ENCODE measurements at regions not wholly inside any gene's neighbourhood (a gene's known extent, or its start where the extent isn't known, plus 50 kb on each side); places are given as distances from the start of the nearest gene placed in this dataset.
"Not testable (repeated sequence)": the region's sequence is repeated elsewhere in the genome, so short reads cannot be mapped to it uniquely, and the experiment has no call there.

GRCh38 chr6:74408844-74409243, 712.8 kb downstream of the CD109 start:
- DNase-seq (ENCODE audit: low read depth) = no peak

DNA sequence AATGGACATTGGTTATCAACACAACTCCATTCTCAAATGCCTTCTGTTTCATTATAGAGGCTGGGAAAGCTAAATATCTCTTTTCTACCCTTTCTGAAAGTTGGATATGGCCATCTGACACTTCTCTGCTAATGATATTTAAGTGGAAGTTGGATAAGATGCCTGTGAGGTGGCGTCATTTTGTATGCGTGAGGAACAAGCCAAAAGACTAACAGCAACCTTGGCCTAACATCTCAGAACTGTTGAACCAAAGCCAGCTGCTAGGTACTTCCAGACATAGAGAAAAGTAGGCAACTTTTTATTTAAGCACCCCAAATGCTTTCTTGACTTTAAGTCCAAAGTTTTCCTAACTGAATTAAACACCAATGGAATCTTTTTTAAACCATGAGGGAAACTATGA, 708.4 kb downstream of the CD109 start:
- no peak for DNase-seq (ENCODE audit: low read depth)

- no peak for DNase-seq (ENCODE audit: low read depth)
Observed at GRCh38 chr6:74402781-74403180, 706.8 kb downstream of the CD109 start.

DNA sequence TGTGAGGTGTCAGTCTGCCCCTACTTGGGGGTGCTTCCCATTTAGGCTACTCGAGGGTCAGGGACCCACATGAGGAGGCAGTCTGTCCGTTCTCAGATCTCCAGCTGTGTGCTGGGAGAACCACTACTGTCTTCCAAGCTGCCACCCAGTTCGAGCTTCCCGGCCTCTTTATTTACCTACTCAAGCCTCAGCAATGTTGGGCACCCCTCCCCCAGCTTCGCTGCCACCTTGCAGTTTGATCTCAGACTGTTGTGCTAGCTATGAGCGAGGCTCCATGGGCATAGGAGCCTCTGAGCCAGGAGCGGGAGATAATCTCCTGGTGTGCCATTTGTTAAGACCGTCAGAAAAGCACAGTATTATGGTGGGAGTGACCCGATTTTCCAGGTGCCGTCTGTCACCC, 682.4 kb downstream of the CD109 start:
- DNase-seq (ENCODE audit: low read depth) = not testable (repeated sequence)

- peak; percentile 63 for DNase-seq (ENCODE audit: low read depth)
Observed at GRCh38 chr6:74369556-74369993, 673.6 kb downstream of the CD109 start.

- DNase-seq (ENCODE audit: low read depth) = no peak
Observed at GRCh38 chr6:74368746-74369145, 672.7 kb downstream of the CD109 start.

DNA sequence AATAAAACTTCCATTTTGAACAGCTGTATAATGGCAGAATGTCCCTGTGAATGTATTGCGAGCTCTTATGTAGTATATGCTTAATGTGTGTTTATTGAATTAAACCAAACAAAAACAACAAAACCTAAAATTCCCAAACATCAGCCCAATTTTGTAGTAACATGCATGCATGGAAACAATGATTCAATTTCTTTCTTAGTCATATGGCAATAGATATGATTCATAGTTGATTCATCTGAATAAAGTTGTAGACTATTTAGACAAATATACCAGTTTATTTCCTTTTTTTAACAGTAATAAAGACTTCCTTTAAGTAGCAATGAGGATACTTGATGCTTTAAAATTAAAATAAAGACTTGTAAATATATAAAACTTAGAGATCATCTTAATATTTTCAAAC, 670.6 kb downstream of the CD109 start:
- peak; percentile 41 for DNase-seq (ENCODE audit: low read depth)

DNA sequence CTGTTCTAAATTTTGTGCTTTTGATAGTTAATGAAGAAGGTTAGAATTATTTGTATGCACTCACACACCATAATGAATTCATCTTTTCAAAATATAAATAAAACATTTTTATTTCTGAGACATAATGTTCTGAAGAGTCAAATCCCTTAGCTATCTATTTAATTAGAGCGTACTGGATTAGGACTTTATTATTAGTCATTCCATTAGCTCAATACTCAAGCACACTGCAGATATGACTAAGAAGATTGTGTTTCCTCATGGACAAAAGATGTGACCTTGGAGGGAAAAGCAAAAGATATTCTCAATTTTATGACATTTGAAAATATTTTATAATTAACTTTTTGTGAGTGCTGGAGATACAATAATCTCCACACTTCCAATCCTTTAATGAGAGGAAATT, 666.4 kb downstream of the CD109 start:
- DNase-seq (ENCODE audit: low read depth) = no peak

GRCh38 chr6:74357321-74357720, 661.3 kb downstream of the CD109 start:
- peak; percentile 29 for DNase-seq (ENCODE audit: low read depth)

DNA sequence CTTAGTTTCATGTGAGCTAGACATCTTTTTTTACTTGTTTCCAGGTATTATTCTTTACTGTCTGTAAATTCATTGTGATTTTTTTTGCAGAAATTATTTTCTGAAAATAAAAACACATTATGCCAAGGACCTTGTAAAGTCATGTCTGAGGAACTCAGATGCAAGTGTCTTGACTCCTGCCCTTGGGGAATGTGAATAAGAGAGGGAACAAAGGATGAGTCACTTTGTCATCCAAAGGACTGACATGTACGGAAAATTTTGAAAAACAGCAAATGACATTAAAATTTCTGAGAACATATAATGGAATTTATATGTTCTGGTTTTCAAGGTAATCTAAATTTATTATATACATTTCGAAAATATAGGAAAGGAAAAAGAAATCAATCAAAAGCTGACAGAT, 660.4 kb downstream of the CD109 start:
- DNase-seq (ENCODE audit: low read depth) = no peak

DNA sequence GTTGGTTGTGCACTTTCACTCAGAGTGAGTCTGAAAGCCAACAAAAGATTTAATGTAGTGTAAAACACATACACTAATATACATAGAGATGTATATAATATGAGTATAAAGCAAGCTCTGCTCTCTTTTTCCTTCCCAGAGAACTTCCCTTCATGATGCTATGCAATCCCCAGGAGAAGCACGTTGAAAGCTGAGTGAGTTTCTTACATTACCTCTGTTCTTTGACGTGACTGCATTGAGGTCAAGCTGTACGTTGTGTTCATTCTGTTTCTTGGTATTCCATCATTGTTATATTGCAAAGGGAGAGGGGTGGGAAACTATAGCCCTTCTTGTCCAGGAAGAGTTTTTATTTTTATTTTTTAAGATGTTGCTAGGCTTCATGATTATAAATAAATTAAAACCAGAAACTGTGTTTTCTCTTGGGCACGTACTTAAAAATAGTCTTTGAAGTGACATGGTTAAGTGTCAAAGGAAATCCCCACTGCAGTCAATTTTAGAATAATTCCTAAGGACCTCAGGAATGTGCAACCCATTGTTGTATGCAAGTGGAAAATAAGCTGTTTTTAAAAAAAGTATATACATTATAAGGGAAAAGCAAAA, 651.0 kb downstream of the CD109 start:
- DNase-seq (ENCODE audit: low read depth) = no peak

- no peak for DNase-seq (ENCODE audit: low read depth)
Observed at GRCh38 chr6:74343804-74344203, 647.8 kb downstream of the CD109 start.

DNA sequence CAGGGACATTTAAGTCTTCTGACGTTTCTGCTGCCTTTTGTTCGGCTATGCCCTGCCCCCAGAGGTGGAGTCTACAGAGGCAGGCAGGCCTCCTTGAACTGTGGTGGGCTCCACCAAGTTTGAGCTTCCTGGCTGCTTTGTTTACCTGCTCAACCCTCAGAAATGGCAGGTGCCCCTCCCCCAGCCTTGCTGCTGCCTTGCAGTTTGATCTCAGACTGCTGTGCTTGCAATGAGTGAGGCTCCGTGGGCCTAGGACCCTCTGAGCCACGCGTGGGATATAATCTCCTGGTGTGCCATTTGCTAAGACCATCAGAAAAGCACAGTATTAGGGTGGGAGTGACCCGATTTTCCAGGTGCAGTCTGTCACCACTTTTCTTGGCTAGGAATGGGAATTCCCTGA, 647.3 kb downstream of the CD109 start:
- not testable (repeated sequence) for DNase-seq (ENCODE audit: low read depth)

DNA sequence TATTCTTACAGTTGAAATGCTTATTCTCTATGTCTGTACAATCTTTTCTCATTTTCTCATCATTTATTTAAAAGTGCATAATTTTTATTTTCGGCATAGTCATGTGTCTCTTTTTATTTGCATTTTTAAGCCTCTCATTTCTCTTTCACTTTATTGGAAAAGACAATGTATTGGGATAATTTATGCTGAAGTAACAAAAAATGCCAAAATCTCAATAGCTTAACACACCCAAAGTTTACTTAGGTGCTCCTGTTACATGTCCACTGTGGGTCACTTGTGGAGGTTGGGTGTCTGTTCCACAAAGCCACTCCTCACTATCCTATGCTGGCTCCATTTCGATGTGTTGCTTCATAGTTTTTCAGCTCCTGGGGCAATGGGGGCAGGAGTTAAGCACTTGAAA, 638.7 kb downstream of the CD109 start:
- DNase-seq (ENCODE audit: low read depth) = no peak

DNA sequence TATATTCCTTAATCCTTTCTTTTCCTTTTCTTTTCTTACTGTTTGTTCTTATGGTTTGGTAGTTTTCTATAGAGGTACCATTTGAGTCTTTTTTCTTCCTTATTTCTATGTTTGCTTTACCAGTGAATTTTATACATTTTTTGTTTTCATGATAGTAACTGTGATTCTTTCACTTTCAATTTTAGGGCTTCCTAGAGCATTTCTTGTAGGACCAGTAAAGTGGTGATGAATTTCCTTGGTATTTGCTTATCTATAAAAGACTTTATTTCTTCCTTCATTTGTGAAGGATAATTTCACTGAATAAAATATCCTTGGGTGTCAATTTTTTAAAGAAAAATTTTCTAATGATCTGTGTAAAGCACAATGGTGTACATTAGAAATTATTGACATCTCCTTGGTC, 637.4 kb downstream of the CD109 start:
- DNase-seq (ENCODE audit: low read depth) = no peak

DNA sequence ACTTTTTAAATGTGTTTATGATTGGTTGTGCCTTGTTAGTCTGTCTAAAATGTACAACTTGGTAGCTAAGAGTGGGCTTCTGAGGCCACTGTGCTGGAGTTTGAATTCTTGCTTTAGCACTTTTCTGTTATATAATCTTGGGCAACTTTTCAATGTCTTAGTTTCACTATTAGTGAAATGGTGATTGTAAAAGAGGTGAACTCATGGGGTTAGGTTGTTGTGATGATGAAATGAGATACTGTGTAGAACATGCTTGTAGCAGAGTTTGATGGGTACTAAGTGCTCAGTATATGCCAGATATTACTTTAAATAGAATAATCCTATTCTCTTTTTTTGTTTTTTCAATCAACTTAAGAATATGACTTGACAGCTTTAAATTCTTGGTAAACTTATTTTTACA, 624.7 kb downstream of the CD109 start:
- no peak for DNase-seq (ENCODE audit: low read depth)

DNA sequence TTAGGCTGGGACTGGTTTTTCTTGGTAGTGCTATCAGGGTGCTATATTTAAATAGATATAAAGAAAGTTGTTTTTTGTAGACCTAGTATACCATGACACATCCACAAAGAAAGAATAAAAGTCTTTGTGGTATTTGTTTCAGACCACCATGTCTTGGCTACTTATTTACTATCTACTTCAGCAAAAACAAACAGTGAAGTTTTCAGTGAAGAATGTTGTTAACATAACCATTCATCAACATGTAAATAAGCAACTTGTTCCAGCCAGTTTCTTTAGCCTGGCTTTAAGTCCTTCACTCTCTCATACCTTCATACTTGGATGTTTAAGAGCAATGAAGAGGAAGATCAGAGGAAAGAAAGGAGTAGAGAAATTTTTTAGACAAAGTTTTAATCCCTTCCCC, 624.1 kb downstream of the CD109 start:
- no peak for DNase-seq (ENCODE audit: low read depth)

GRCh38 chr6:74319292-74319691, 623.3 kb downstream of the CD109 start:
- no peak for DNase-seq (ENCODE audit: low read depth)

DNA sequence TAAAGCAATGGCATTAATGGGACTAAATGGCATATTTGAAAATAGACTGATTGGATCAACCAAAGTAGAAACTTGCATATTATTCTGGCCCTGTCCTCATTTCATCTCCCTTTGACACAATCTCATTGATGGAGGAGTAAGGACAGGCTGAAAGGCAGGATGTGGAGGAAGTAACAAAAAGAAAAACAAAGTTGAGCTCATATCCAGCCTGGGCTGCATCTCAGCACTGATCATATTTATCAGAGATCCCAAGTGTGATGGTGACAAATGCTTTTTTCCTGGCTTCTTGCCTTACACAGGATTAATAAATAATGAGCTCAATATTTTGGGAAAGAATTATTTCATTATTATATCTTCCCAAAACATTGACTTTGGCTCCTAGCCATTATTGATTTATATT, 622.7 kb downstream of the CD109 start:
- no peak for DNase-seq (ENCODE audit: low read depth)

DNA sequence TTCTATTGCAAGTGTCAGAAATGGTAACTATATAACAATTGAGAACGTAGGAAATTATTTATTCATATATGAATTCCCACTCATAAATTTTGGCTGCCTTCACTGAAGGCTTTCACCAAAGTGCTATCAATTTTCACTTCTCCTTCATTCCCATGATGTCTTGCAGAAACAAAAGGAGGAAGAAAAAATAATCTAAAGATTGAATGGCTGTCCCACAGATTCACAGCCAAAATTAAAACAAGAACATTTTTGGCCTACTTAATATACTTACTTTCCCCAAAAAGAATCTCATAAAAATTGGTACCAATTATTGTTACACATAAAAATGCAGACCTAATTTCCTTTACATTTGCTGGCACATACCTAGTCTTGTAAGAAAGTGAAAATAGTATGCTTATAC, 616.1 kb downstream of the CD109 start:
- DNase-seq (ENCODE audit: low read depth) = no peak

GRCh38 chr6:74311431-74311830, 615.4 kb downstream of the CD109 start:
- DNase-seq (ENCODE audit: low read depth) = no peak

GRCh38 chr6:74289884-74290283, 593.9 kb downstream of the CD109 start:
- DNase-seq (ENCODE audit: low read depth) = no peak

DNA sequence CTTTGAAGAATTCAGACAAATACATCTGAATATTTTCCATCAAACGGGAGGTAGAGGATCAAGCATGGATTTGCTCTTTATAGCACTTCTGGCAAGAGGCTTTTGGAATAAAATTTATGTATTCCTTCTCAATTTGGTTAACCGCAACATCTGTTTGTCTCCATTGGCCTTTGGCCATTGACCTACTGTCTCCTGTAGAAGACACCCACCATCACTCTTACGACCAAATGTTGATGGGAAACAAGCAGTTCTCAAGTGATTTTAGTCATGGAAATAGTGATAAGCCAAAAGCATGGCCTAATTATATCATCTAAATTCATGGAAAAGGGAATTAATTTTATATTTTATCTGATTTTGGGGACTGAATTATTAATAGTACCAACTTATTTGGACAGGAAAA, 591.9 kb downstream of the CD109 start:
- no peak for DNase-seq (ENCODE audit: low read depth)

DNA sequence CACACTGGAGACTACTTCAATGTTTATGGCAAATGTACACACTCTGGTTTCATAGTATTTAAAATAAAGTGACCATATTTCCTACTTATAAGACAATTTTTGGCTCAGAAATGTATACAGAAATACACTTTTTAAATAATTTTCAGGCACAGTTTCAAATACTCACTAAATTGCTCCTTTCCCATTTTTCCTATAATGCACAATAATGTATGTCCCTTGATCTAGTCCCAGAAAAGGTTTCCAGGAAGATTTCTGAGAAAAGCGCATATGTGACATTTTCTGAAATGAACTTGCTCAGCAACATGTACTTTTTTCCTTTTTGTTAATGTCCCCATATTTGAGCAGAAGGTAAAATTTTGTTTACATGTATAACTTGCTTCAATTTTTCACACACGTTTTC, 591.4 kb downstream of the CD109 start:
- DNase-seq (ENCODE audit: low read depth) = no peak

- no peak for DNase-seq (ENCODE audit: low read depth)
Observed at GRCh38 chr6:74284284-74284683, 588.3 kb downstream of the CD109 start.

Data from stromal cell of bone marrow (primary cell).